A549 (cell line): ENCODE measurements at regions not wholly inside any gene's neighbourhood (a gene's known extent, or its start where the extent isn't known, plus 50 kb on each side); places are given as distances from the start of the nearest gene placed in this dataset.

Experiments used
- ATAC-seq, 2 experiments: fragments of 200-7000 bp in 1 of 2; fragments of >200 bp in 1 of 2; cut with Nextera tagmentation in 1 of 2; cut with Tn5 transposase in 1 of 2; 3 replicates each; pipeline versions ENCODE4 v1.8.0 to v1.9.1; 2018 to 2020; ENCODE audit warnings: mild to moderate bottlenecking in 1 of 2, moderate library complexity in 1 of 2
- CTCF ChIA-PET: fragments of 300-600 bp; sonication (Branson Sonifier 250); formaldehyde crosslinking; extraction: SDS; loops from one replicate; lab custom pipeline; 2021; ENCODE audit warnings: antibody characterized with exemption, inconsistent platforms; lab: Yijun Ruan, JAX
- POLR2A ChIA-PET: fragments of 350-600 bp; formaldehyde crosslinking; extraction: SDS; loops from one replicate; lab custom pipeline; 2021; ENCODE audit warnings: antibody characterized with exemption, inconsistent platforms; lab: Yijun Ruan, JAX
- DNase-seq, 2 experiments: peaks; one replicate each; pipeline versions ENCODE4 v3.0.0 to v3.0.0-alpha.2; 2011 to 2016; ENCODE audit warnings: low read depth in 1 of 2, low spot score in 1 of 2
- FAIRE-seq: peaks from 2 replicates; lab custom pipeline; 2011; peaks lifted over from hg19 to GRCh38; lab: Jason Lieb, UNC
- H3K27ac ChIP-seq, 2 experiments: fragments of >200 bp; sonication (Bioruptor Twin); formaldehyde crosslinking; 3 replicates each; pipeline ENCODE4 v1.5.1; 2016 to 2017
- H3K4me1 ChIP-seq: fragments of >200 bp; sonication (Bioruptor Twin); formaldehyde crosslinking; 3 replicates; pipeline ENCODE4 v1.6.1; 2016
- H3K4me2 ChIP-seq: fragments of >200 bp; sonication (Bioruptor Twin); formaldehyde crosslinking; 3 replicates; pipeline ENCODE4 v1.6.1; 2016
- H3K4me3 ChIP-seq: fragments of >200 bp; sonication (Bioruptor Twin); formaldehyde crosslinking; 3 replicates; pipeline ENCODE4 v1.5.1; 2016
- H3K9me3 ChIP-seq: fragments of >200 bp; sonication (Bioruptor Twin); formaldehyde crosslinking; 3 replicates; pipeline ENCODE4 v1.6.1; 2016
- ATOH8 ChIP-seq: fragments of 250-450 bp; sonication (Bioruptor Pico); IDR thresholded peaks from 2 replicates; pipeline ENCODE4 v1.5.0; 2020; ENCODE audit warnings: low read depth, mild to moderate bottlenecking, moderate library complexity
- BCL3 ChIP-seq: fragments of >200 bp; sonication (Bioruptor Twin); formaldehyde crosslinking; IDR thresholded peaks from 3 replicates; pipeline ENCODE4 v1.6.1; 2016
- CBX8 ChIP-seq: fragments of 200-600 bp; sonication (generic); IDR thresholded peaks from 2 replicates; pipeline ENCODE4 v1.6.1; 2016
- CEBPB ChIP-seq, 2 experiments: fragments of >200 bp in 1 of 2; sonication (Bioruptor Twin) in 1 of 2; formaldehyde crosslinking in 1 of 2; IDR thresholded peaks; 2 replicates each; pipeline ENCODE4 v1.6.1; 2012 to 2016
- CHD2 ChIP-seq: fragments of 150-350 bp; IDR thresholded peaks from 2 replicates; pipeline ENCODE4 v1.6.1; 2014; ENCODE audit warnings: low read length; ENCODE audit not compliant: partially characterized antibody
- CHD4 ChIP-seq: fragments of 200-600 bp; sonication (generic); IDR thresholded peaks from 2 replicates; pipeline ENCODE4 v1.6.1; 2016; ENCODE audit warnings: antibody characterized with exemption, mild to moderate bottlenecking, borderline replicate concordance
- CTCF ChIP-seq: fragments of >200 bp; sonication (Bioruptor Twin); formaldehyde crosslinking; IDR thresholded peaks from 3 replicates; pipeline ENCODE4 v1.5.1; 2016
- E2F6 ChIP-seq: IDR thresholded peaks from 2 replicates; pipeline ENCODE4 v1.6.1; 2012; ENCODE audit warnings: low read depth, borderline replicate concordance
- EHF ChIP-seq: fragments of 250-450 bp; sonication (Bioruptor Pico); IDR thresholded peaks from 2 replicates; pipeline ENCODE4 v1.5.0; 2020; ENCODE audit warnings: mild to moderate bottlenecking
- FOSL2 ChIP-seq, 2 experiments: fragments of 450-650 bp in 1 of 2; fragments of >200 bp in 1 of 2; sonication (Bioruptor Twin) in 1 of 2; formaldehyde crosslinking; IDR thresholded peaks; 2 replicates each; pipeline versions ENCODE4 v1.5.0 to v1.6.1; 2016 to 2020; ENCODE audit warnings: mild to moderate bottlenecking in 1 of 2, moderate library complexity in 1 of 2
- FOXS1 ChIP-seq: fragments of 250-450 bp; sonication (Bioruptor Pico); IDR thresholded peaks from 2 replicates; pipeline ENCODE4 v1.5.0; 2020; ENCODE audit warnings: mild to moderate bottlenecking, moderate library complexity
- GATA3 ChIP-seq: IDR thresholded peaks from 2 replicates; pipeline ENCODE4 v1.6.1; 2012; ENCODE audit warnings: borderline replicate concordance
- HDAC2 ChIP-seq: fragments of 200-600 bp; sonication (generic); IDR thresholded peaks from 2 replicates; pipeline ENCODE4 v1.6.1; 2016
- HES2 ChIP-seq: fragments of >200 bp; sonication (Bioruptor Twin); formaldehyde crosslinking; IDR thresholded peaks from 2 replicates; pipeline ENCODE4 v1.6.1; 2016
- HEYL ChIP-seq: fragments of 250-450 bp; sonication (Bioruptor Pico); IDR thresholded peaks from 2 replicates; pipeline ENCODE4 v1.8.0; 2021; ENCODE audit warnings: mild to moderate bottlenecking, moderate library complexity
- HOXA7 ChIP-seq: fragments of 250-450 bp; sonication (Bioruptor Pico); IDR thresholded peaks from 2 replicates; pipeline ENCODE4 v1.5.0; 2020; ENCODE audit warnings: mild to moderate bottlenecking, moderate library complexity
- HOXB5 ChIP-seq: fragments of 250-450 bp; sonication (Bioruptor Pico); IDR thresholded peaks from 2 replicates; pipeline ENCODE4 v1.5.0; 2020; ENCODE audit warnings: mild to moderate bottlenecking, moderate library complexity
- KDM5A ChIP-seq: fragments of 200-600 bp; sonication (generic); IDR thresholded peaks from 2 replicates; pipeline ENCODE4 v1.6.1; 2016; ENCODE audit warnings: antibody characterized with exemption, mild to moderate bottlenecking
- MAFK ChIP-seq: fragments of 450-650 bp; IDR thresholded peaks from 2 replicates; pipeline ENCODE4 v1.6.1; 2014; ENCODE audit not compliant: partially characterized antibody
- MAZ ChIP-seq: fragments of 150-350 bp; IDR thresholded peaks from 2 replicates; pipeline ENCODE4 v1.6.1; 2014; ENCODE audit warnings: antibody characterized with exemption, low read depth, low read length, borderline replicate concordance
- MYC ChIP-seq: IDR thresholded peaks from 2 replicates; pipeline ENCODE4 v1.6.1; 2012; ENCODE audit warnings: mild to moderate bottlenecking, inconsistent platforms, low read length, improper control_type of control experiment, borderline replicate concordance
- NPAS2 ChIP-seq: fragments of 250-450 bp; sonication (Bioruptor Pico); IDR thresholded peaks from 2 replicates; pipeline ENCODE4 v1.8.0; 2022; ENCODE audit warnings: mild to moderate bottlenecking, moderate library complexity, borderline replicate concordance
- NR3C1 ChIP-seq: fragments of >200 bp; sonication (Bioruptor Twin); formaldehyde crosslinking; IDR thresholded peaks from 3 replicates; pipeline ENCODE4 v1.6.1; 2017
- PBX3 ChIP-seq: IDR thresholded peaks from 2 replicates; pipeline ENCODE4 v1.6.1; 2012
- POLR2AphosphoS2 ChIP-seq: conservative IDR thresholded peaks from 2 replicates; pipeline ENCODE4 v1.6.1; 2012; ENCODE audit warnings: low read length, improper control_type of control experiment, inconsistent platforms
- RAD21 ChIP-seq, 2 experiments: fragments of >200 bp in 1 of 2; sonication (Bioruptor Twin) in 1 of 2; formaldehyde crosslinking in 1 of 2; IDR thresholded peaks in 1 of 2; conservative IDR thresholded peaks in 1 of 2; 2 replicates in 1 of 2; 3 replicates in 1 of 2; pipeline ENCODE4 v1.6.1; 2012 to 2018; ENCODE audit warnings: inconsistent platforms in 1 of 2
- USF2 ChIP-seq: fragments of 450-650 bp; IDR thresholded peaks from 2 replicates; pipeline ENCODE4 v1.6.1; 2014; ENCODE audit warnings: antibody characterized with exemption
- ZC3H11A ChIP-seq: fragments of 450-650 bp; IDR thresholded peaks from 2 replicates; pipeline ENCODE4 v1.6.1; 2014; ENCODE audit warnings: antibody characterized with exemption, mild to moderate bottlenecking
- ZFP36 ChIP-seq: fragments of 450-650 bp; IDR thresholded peaks from 2 replicates; pipeline ENCODE4 v1.6.1; 2014; ENCODE audit warnings: borderline replicate concordance; ENCODE audit not compliant: partially characterized antibody
- ZNF302 ChIP-seq: fragments of 250-450 bp; sonication (Bioruptor Pico); IDR thresholded peaks from 2 replicates; pipeline ENCODE4 v1.9.0; 2021; ENCODE audit warnings: inconsistent platforms, mild to moderate bottlenecking, moderate library complexity
- WGBS: methylation state at CpG from one replicate; pipeline ENCODE4 v1.1.6; 2017; ENCODE audit errors: missing lambda C conversion rate; 5-methylcytosine and 5-hydroxymethylcytosine counted together

GRCh38 chr1:166464333-166464732 is 297.5 kb upstream of the FAM78B start (continued):
- TF ChIP-seq ZNF302 (CRISPR knock-in tag) = no peak
- TF ChIP-seq, all 56 proteins: peak for 0

GRCh38 chr1:166470014-166470413 is 303.2 kb upstream of the FAM78B start:
- FAIRE-seq = no peak
- no peak for ATAC-seq
- POLR2A ChIA-PET = no interaction called here
- Histone ChIP-seq H3K4me3 (no peak overlapping the region), H3K27ac (no peak overlapping the region), H3K4me1 (no peaks in the 10 kb centered on the region)
- TF ChIP-seq RAD21 (conservative IDR thresholded peaks at IDR 0.05 in 1 of 2, IDR thresholded peaks at IDR 0.05 in 1 of 2) (no peak), ATOH8 (no peak), E2F6 (no peak), HOXB5 (CRISPR knock-in tag) (no peak), NR3C1 (no peak), MAFK (no peak), GATA3 (no peak), HES2 (no peak), CEBPB (IDR thresholded peaks at IDR 0.05) (no peak), KDM5A (no peak), USF2 (no peak), MYC (no peak), BCL3 (no peak), ZC3H11A (no peak), EHF (CRISPR knock-in tag) (no peak), CHD2 (no peak)
- TF ChIP-seq, all 56 proteins: peak for 0
- Histone ChIP-seq H3K9me3 (no peaks in the 10 kb centered on the region), H3K4me2 (no peak overlapping the region)
- no peak for DNase-seq
- 50% methylated on average over 2 of the region's 2 CpGs for WGBS
- CTCF ChIA-PET = interaction anchor here (0.9 to 2.0 kb wide), 4 partner anchors 9 to 543 kb away, joined by 3 to 6 read pairs (median 4); no protein-coding TSS in a partner anchor

GRCh38 chr1:166470441-166470840 is 303.6 kb upstream of the FAM78B start:
- TF ChIP-seq CHD2 (no peak), MAZ (no peak), HEYL (CRISPR knock-in tag) (no peak), FOSL2 (IDR thresholded peaks at IDR 0.05) (no peak), FOSL2 (CRISPR knock-in tag; IDR thresholded peaks at IDR 0.05) (no peak), CBX8 (no peak), CTCF (no peak), HOXA7 (no peak), PBX3 (no peak), ZFP36 (no peak), FOXS1 (CRISPR knock-in tag) (no peak), MYC (no peak), HDAC2 (no peak), CHD4 (no peak), NPAS2 (CRISPR knock-in tag) (no peak), POLR2AphosphoS2 (no peak)
- Histone ChIP-seq H3K4me3 (no peak overlapping the region), H3K27ac (no peak overlapping the region), H3K9me3 (no peaks in the 10 kb centered on the region), H3K4me1 (no peaks in the 10 kb centered on the region), H3K4me2 (no peak overlapping the region)
- ChIA-PET CTCF (interaction anchor here (1.4 to 2.0 kb wide), 2 partner anchors 9 to 10 kb away, joined by 4 to 6 read pairs; no protein-coding TSS in a partner anchor), POLR2A (no interaction called here)
- no peak for ATAC-seq
- no peak for FAIRE-seq
- no peak for DNase-seq
- 0% methylated on average over 2 of the region's 2 CpGs for WGBS
